ENCODE measurements at regions not wholly inside any gene's neighbourhood (a gene's known extent, or its start where the extent isn't known, plus 50 kb on each side); places are given as distances from the start of the nearest gene placed in this dataset.

GRCh38 chr5:173775261-173776197, 112.6 kb upstream of the CPEB4 start:
- Histone ChIP-seq H3K9me3 (ENCODE audit: control insufficient read depth, insufficient read depth, low read length) (no peaks in the 10 kb centered on the region), H3K27ac (ENCODE audit: low read depth, low read length) (no peak overlapping the region), H3K4me3 (ENCODE audit: low read depth, low read length) (no peak overlapping the region), H3K27me3 (ENCODE audit: control insufficient read depth, insufficient read depth, low read length) (no peaks in the 10 kb centered on the region)
- POLR2A ChIA-PET = no interaction called here
- CTCF ChIA-PET = interaction anchor here (0.6 kb wide), 1 partner anchor 536 kb away, joined by 3 read pairs; no protein-coding TSS in a partner anchor
- TF ChIP-seq CTCF (IDR thresholded peaks at IDR 0.05; ENCODE audit: low read depth, low read length) = no peak
- no peak for DNase-seq (ENCODE audit: low read depth, low spot score)

- POLR2A ChIA-PET = no interaction called here
- Histone ChIP-seq H3K9me3 (ENCODE audit: control insufficient read depth, insufficient read depth, low read length) (no peaks in the 10 kb centered on the region), H3K27ac (ENCODE audit: low read depth, low read length) (no peak overlapping the region), H3K4me3 (ENCODE audit: low read depth, low read length) (no peak overlapping the region), H3K27me3 (ENCODE audit: control insufficient read depth, insufficient read depth, low read length) (no peaks in the 10 kb centered on the region)
- TF ChIP-seq CTCF (IDR thresholded peaks at IDR 0.05; ENCODE audit: low read depth, low read length) = no peak
- CTCF ChIA-PET = no interaction called here
- DNase-seq (ENCODE audit: low read depth, low spot score) = no peak
Measured at GRCh38 chr5:173777149-173777548, 111.0 kb upstream of the CPEB4 start.

- no peak for TF ChIP-seq CTCF (IDR thresholded peaks at IDR 0.05; ENCODE audit: low read depth, low read length)
- Histone ChIP-seq H3K9me3 (ENCODE audit: control insufficient read depth, insufficient read depth, low read length) (no peaks in the 10 kb centered on the region), H3K27me3 (ENCODE audit: control insufficient read depth, insufficient read depth, low read length) (no peaks in the 10 kb centered on the region), H3K4me3 (ENCODE audit: low read depth, low read length) (no peak overlapping the region), H3K27ac (ENCODE audit: low read depth, low read length) (no peak overlapping the region)
- DNase-seq (ENCODE audit: low read depth, low spot score) = no peak
- ChIA-PET POLR2A (no interaction called here), CTCF (no interaction called here)
Measured at GRCh38 chr5:173777674-173778073, 110.5 kb upstream of the CPEB4 start.

- no peak overlapping the region for H3K27ac ChIP-seq (ENCODE audit: low read depth, low read length)
- ChIA-PET POLR2A (interaction anchor here (0.6 kb wide), 1 partner anchor 46 kb away, joined by 3 read pairs; no protein-coding TSS in a partner anchor), CTCF (no interaction called here)
- H3K4me3 ChIP-seq (ENCODE audit: low read depth, low read length) = no peak overlapping the region
- TF ChIP-seq CTCF (IDR thresholded peaks at IDR 0.05; ENCODE audit: low read depth, low read length) = no peak
- no peaks in the 10 kb centered on the region for H3K9me3 ChIP-seq (ENCODE audit: control insufficient read depth, insufficient read depth, low read length)
- DNase-seq (ENCODE audit: low read depth, low spot score) = no peak
- no peaks in the 10 kb centered on the region for H3K27me3 ChIP-seq (ENCODE audit: control insufficient read depth, insufficient read depth, low read length)
Measured at GRCh38 chr5:173778152-173778782, 109.9 kb upstream of the CPEB4 start.

GRCh38 chr5:173778784-173779304, 109.3 kb upstream of the CPEB4 start:
- CTCF ChIA-PET = no interaction called here
- Histone ChIP-seq H3K27ac (ENCODE audit: low read depth, low read length) (no peak overlapping the region), H3K27me3 (ENCODE audit: control insufficient read depth, insufficient read depth, low read length) (no peaks in the 10 kb centered on the region), H3K9me3 (ENCODE audit: control insufficient read depth, insufficient read depth, low read length) (no peaks in the 10 kb centered on the region), H3K4me3 (ENCODE audit: low read depth, low read length) (no peak overlapping the region)
- DNase-seq (ENCODE audit: low read depth, low spot score) = peak; percentile 4
- TF ChIP-seq CTCF (IDR thresholded peaks at IDR 0.05; ENCODE audit: low read depth, low read length) = no peak
- POLR2A ChIA-PET = interaction anchor here (0.6 kb wide), 1 partner anchor 45 kb away, joined by 3 read pairs; no protein-coding TSS in a partner anchor
